GM12892 (cell line): ENCODE measurements at regions not wholly inside any gene's neighbourhood (a gene's known extent, or its start where the extent isn't known, plus 50 kb on each side); places are given as distances from the start of the nearest gene placed in this dataset.
"Not testable (repeated sequence)": the region's sequence is repeated elsewhere in the genome, so short reads cannot be mapped to it uniquely, and the experiment has no call there.

ENCODE experiments used
- DNase-seq: peaks from one replicate; pipeline ENCODE4 v3.0.0; 2011; ENCODE audit not compliant: insufficient read length
- FAIRE-seq: peaks from 2 replicates; lab custom pipeline; 2011; peaks lifted over from hg19 to GRCh38; lab: Jason Lieb, UNC
- POLR2A ChIP-seq: IDR thresholded peaks from 2 replicates; pipeline ENCODE4 v1.6.1; 2011; ENCODE audit warnings: low read depth, low read length, control low read depth
- POLR2AphosphoS5 ChIP-seq: IDR thresholded peaks from 2 replicates; pipeline ENCODE4 v1.6.1; 2011; ENCODE audit warnings: low read depth, low read length, control low read depth
- TAF1 ChIP-seq: IDR thresholded peaks from 2 replicates; pipeline ENCODE4 v1.6.1; 2011; ENCODE audit warnings: low read depth, mild to moderate bottlenecking, control low read depth, low read length, borderline replicate concordance

GRCh38 chr2:168322325-168323007 is 75.1 kb upstream of the STK39 start:
- TF ChIP-seq TAF1 = no peak
- TF ChIP-seq POLR2AphosphoS5 = no peak
- TF ChIP-seq POLR2A = no peak
- FAIRE-seq = no peak
- DNase-seq = no peak

- FAIRE-seq = no peak
- no peak for TF ChIP-seq POLR2A
- no peak for TF ChIP-seq POLR2AphosphoS5
- no peak for TF ChIP-seq TAF1
- no peak for DNase-seq
Observed at GRCh38 chr2:168323529-168324021, 76.2 kb upstream of the STK39 start.

GRCh38 chr2:168326572-168326971 is 79.2 kb upstream of the STK39 start:
- no peak for TF ChIP-seq TAF1
- no peak for TF ChIP-seq POLR2AphosphoS5
- no peak for TF ChIP-seq POLR2A
- DNase-seq (no peak), FAIRE-seq (no peak)

- FAIRE-seq (no peak), DNase-seq (no peak)
- no peak for TF ChIP-seq POLR2AphosphoS5
- no peak for TF ChIP-seq POLR2A
- TF ChIP-seq TAF1 = no peak
Observed at GRCh38 chr2:168327328-168327727, 79.9 kb upstream of the STK39 start.

GRCh38 chr2:168328421-168328820 is 81.0 kb upstream of the STK39 start:
- DNase-seq (no peak), FAIRE-seq (no peak)

GRCh38 chr2:168330624-168331423 is 83.4 kb upstream of the STK39 start:
- TF ChIP-seq TAF1 (no peak), POLR2A (no peak), POLR2AphosphoS5 (no peak)
- no peak for DNase-seq
- FAIRE-seq = no peak

More at GRCh38 chr2:168328421-168328820, 81.0 kb upstream of the STK39 start:
- TF ChIP-seq TAF1 = no peak

GRCh38 chr2:168335254-168335653 is 87.9 kb upstream of the STK39 start:
- FAIRE-seq, DNase-seq: not testable (repeated sequence)

- FAIRE-seq (no peak), DNase-seq (no peak)
- no peak for TF ChIP-seq POLR2A
- no peak for TF ChIP-seq POLR2AphosphoS5
- TF ChIP-seq TAF1 = no peak
Observed at GRCh38 chr2:168336786-168337388, 89.5 kb upstream of the STK39 start.

GRCh38 chr2:168338292-168338691 is 90.9 kb upstream of the STK39 start:
- TF ChIP-seq TAF1 (no peak), POLR2AphosphoS5 (no peak), POLR2A (no peak)
- DNase-seq (no peak), FAIRE-seq (no peak)

GRCh38 chr2:168338803-168339437 is 91.5 kb upstream of the STK39 start:
- no peak for DNase-seq
- TF ChIP-seq POLR2AphosphoS5 (no peak), TAF1 (no peak), POLR2A (no peak)
- FAIRE-seq = no peak

- no peak for DNase-seq
- no peak for FAIRE-seq
- TF ChIP-seq POLR2AphosphoS5 (no peak), POLR2A (no peak), TAF1 (no peak)
Observed at GRCh38 chr2:168340931-168341330, 93.5 kb upstream of the STK39 start.

- no peak for TF ChIP-seq POLR2A
- FAIRE-seq (no peak), DNase-seq (no peak)
Observed at GRCh38 chr2:168343586-168343985, 96.2 kb upstream of the STK39 start.

- FAIRE-seq (no peak), DNase-seq (no peak)
- TF ChIP-seq TAF1 = no peak
- no peak for TF ChIP-seq POLR2AphosphoS5
- TF ChIP-seq POLR2A = no peak
Observed at GRCh38 chr2:168344706-168345105, 97.3 kb upstream of the STK39 start.
